ENCODE measurements at regions not wholly inside any gene's neighbourhood (a gene's known extent, or its start where the extent isn't known, plus 50 kb on each side); places are given as distances from the start of the nearest gene placed in this dataset.

DNA sequence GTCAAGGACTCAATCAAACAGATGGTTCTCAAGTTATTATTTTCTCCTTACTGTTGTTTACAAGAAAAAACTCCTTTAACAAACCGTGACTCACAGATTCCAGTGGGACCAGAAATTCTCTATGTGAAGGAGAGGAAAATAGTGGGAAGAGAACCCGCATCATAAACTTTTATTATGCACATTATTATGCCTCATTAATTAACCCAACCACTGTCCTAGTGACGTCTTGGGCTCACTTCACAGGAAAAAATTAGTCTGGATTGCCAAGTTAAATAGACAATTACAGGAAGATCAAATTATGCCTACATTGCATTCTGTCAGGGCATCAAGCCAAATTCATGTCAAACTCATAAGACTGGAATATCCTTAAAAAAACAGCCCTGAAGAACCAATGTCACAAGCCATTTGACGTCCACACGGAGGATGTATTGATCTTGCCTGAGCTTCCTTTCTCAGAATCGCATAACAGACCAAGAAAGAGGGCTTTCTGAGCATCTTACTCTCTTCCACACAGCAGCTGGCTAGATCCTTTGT is 347.8 kb downstream of the DUSP10 start:
- DNase-seq, result no peak

DNA sequence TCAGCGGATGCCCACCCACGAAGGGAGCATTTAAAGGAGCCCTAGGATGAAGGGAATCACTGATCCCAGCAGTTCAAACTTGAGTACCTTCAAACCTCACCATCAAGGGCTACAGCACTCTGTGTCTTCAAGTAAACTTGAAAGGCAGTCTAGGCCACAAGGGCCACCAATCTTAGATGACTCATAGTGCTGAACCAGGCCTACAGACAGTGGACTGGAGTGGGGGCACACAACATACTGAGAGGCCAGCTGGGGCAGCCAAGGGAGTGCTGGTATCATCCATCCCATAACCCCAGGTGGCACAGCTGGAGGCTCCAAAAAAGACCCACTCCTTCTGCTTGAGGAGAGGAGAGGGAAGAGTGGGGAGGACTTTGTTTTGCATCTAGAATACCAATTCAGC is 345.4 kb downstream of the DUSP10 start:
- no peak for DNase-seq

GRCh38 chr1:221397141-221397540 is 344.7 kb downstream of the DUSP10 start:
- DNase-seq, result no peak

GRCh38 chr1:221397606-221398005 is 344.3 kb downstream of the DUSP10 start:
- DNase-seq, result no peak

DNA sequence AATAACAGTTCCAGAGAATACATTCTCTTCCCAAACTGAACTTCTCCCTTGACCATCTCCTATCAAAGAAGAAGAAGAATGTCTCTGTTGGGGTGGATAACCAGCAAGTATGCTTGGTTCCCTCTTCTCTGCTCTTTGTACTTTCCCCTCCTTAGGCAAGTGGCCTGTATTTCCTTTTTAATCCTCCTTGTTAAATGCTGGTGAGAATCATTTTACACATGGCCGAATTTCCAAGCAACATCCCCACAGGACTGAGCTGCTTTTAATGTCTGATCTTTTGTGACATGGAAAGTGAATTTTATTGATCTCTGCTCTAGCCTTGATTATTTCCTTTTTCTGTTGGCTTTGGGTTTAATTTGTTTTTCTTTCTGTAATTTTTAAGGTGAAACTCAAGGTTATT is 336.7 kb downstream of the DUSP10 start:
- DNase-seq, result no peak

- DNase-seq, result no peak
Observed at GRCh38 chr1:221408117-221408803, 333.6 kb downstream of the DUSP10 start.

DNA sequence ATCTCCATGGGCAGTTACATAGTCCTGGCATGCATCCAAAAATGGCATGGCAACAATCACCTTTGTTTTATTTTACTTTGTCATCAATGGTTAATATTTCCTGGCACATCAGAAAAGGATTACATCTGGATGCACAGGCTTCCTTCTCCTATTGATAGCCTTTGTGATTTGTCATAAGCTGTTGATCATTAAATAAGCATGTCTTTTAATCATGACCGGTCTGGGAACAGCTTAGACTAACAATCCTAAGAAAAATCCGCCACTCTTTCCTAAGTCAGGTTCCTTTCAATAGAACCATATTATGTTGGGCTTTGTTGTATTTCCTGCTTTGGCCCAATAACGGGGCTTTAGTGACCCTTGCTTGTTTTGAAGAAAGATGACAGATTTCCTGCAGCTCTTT is 330.6 kb downstream of the DUSP10 start:
- no peak for DNase-seq

GRCh38 chr1:221414772-221415539 is 326.9 kb downstream of the DUSP10 start:
- DNase-seq, result no peak

- DNase-seq, result no peak
Observed at GRCh38 chr1:221415651-221416050, 326.2 kb downstream of the DUSP10 start.

DNA sequence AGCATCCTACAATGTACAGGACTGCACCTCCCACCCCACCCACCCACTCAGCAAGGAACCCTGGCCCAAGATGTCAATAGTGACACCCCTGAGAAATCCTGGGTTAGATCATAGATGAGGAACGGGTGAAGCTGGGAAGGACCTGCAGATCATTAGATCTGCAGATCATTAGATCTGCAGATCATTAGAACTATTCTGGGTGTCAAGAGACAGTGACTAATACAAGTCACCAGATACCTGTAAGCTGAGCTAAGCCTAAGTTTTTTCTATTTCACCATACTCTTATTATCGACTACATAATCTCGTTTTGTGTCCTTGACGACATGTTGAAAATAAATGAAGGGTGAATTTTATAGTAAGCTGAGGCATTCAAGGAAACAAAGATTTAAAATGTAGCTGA is 325.7 kb downstream of the DUSP10 start:
- DNase-seq, result no peak

- no peak for DNase-seq
Observed at GRCh38 chr1:221416723-221417122, 325.2 kb downstream of the DUSP10 start.

- DNase-seq, result no peak
Observed at GRCh38 chr1:221418346-221418745, 323.5 kb downstream of the DUSP10 start.

GRCh38 chr1:221419513-221420095 is 322.3 kb downstream of the DUSP10 start:
- DNase-seq, result no peak

DNA sequence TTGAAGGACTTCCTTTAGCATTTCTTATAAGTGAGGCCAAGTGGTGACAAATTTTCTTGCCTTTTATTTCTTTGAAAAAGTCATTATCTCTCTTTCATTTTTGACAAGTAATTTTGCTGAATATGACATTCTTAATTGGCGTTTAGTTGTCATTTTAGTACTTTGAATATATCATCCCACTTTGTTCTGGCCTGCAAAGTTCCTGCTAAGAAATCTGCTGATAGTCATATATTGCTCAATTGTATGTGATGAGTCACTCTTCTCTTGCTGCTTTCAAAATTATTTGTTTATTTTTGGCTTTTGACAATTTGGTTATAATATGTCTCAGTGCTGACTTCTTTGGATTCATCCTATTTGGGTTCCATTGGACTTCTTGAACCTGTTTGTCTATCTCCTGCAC is 312.6 kb downstream of the DUSP10 start:
- no peak for DNase-seq

DNA sequence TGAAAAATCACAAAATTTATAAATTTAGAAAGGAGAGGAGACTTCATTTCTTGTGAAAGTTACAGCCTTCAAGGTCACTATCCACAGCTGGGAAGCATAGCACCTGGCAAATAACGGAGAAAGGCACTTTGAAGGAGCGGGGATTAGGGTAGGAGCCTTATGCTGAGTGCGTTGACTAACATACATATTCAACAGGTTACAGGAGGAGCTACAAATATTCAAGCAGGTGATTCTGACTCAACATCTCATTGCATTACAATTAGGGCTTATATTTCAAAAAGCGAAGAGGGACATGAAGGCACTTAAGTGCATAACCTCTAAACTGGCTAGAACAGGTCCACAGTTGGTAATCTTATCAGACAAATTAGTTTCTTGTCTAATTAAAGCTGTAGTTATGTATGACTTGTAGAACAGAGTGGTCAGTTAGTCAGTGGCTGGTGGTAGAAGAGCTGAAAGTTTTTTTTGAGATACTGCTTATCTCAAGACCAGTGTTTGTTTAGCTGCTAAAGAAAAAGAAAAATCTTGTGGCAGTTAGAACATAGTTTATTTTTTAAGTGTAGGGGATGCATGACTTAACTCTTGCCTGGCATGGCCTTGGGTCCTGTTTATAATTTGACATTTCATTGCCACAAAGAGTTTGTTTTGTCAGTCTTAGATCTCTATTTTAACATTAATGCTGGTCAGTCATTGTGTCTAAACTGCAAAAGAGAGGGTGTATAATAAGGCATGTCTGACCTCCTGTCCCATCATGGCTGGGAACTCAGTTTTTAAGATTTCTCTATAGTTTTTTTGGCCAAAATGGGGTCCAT is 311.5 kb downstream of the DUSP10 start:
- DNase-seq, result no peak

GRCh38 chr1:221431068-221431651 is 310.7 kb downstream of the DUSP10 start:
- no peak for DNase-seq

DNA sequence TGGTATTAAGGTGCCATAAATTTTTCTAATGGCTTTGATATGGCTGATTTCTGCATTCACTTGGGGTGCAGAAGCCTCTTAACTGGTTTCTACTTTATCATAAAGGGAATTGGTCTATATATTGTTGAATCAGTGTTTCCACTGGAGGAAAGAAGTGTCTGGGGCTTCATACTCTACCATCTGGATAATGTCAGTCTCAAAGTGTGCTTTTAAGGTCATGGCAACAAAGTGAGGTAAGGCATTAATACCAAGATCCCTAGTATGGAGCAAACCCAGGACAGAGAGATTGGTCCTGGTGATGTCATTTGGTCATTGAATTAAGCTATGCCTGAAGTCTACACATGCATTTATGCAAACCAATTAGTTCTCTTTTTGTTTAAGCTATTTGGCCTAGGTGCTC is 309.9 kb downstream of the DUSP10 start:
- no peak for DNase-seq

- DNase-seq, result no peak
Observed at GRCh38 chr1:221435504-221435904, 306.4 kb downstream of the DUSP10 start.

DNA sequence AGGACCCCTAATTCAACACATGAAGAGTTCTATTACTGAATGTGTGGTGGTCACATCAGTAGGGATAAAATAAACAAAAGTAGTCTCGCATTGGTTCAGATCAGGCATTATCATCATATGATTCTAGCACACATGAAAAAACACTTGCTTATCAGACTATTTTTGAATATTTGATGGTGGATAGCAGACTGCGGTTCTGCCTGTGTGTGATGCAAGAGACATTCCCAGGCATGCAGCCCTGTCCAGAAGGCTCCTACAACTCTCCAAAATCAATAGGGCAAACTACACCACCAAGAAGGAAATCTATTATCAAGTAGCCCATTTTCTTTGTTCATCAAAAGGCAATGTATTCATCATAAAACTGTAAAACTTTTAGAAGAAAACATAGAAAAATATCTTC is 304.7 kb downstream of the DUSP10 start:
- no peak for DNase-seq

DNA sequence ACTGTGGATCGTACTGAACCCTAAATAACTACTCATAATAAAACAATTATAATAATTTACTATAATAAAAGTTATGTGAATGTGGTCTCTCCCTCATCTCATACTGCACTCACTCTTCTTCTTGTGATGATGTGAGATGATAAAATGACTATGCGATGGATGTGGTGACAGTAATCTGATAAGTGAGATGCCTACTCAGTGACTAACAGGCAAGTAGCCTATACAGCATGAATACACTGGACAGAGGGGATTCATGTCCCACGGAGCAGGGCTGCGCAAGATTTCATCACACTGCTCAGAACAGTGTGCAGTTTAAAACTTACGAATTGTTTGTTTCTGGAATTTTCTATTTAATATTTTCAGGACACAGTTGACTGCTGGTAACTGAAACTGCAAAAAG is 304.0 kb downstream of the DUSP10 start:
- DNase-seq, result no peak

DNA sequence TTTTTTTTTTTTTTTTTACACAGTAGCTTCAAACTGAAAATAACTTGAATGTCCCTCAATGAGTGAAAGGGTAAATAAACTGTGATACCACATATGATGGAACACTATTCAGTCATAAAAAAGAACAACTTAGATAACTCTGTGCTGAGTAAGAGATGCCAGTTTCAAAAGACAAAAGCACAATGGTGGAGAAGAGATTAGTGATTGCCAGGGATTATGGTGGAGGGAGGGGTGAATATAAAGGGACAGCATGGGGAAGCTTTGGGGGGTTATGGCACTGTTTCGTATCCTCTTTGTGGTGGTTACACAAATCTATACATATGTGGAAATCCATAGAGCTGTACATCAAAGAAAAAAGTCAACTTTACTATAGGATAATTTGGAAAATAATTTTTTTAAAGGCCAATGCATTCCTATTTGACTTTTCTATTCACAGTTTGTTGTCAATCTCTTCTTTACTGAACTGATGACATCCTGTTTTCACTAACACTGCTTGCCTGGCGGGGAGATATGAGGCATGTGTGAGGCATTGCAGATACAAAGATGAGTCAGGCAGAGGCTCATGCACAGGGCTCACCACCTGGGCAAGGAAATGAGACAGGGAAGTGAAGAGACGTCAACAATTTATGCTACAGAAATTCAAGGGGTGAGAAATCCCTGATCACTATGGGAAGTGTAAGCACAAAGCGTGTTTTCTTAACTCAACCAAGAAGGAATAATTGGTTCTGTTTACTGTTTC is 302.7 kb downstream of the DUSP10 start:
- peak; percentile 10 to 26 (median 20) for DNase-seq
